CD4-positive, alpha-beta memory T cell (primary cell): ENCODE measurements at regions not wholly inside any gene's neighbourhood (a gene's known extent, or its start where the extent isn't known, plus 50 kb on each side); places are given as distances from the start of the nearest gene placed in this dataset.

Experiments
- CTCF ChIA-PET: fragments of 350-600 bp; sonication (Branson Sonifier 250); formaldehyde crosslinking; loops from one replicate; lab custom pipeline; 2021; ENCODE audit warnings: inconsistent platforms; ENCODE audit not compliant: partially characterized antibody; lab: Charles Lee
- POLR2A ChIA-PET: fragments of 350-600 bp; sonication (Branson Sonifier 250); formaldehyde crosslinking; loops from one replicate; lab custom pipeline; 2021; ENCODE audit not compliant: partially characterized antibody; lab: Charles Lee
- DNase-seq, 5 donors: peaks; one replicate each; pipeline versions ENCODE4 v3.0.0 to v3.0.0-alpha.2; 2020 to 2022; ENCODE audit warnings: mixed read lengths in 1 of 5
- H3K27ac ChIP-seq: one replicate; pipeline ENCODE4 v1.7.0; 2013; ENCODE audit warnings: low read depth, low read length
- H3K27me3 ChIP-seq: 2 replicates; pipeline ENCODE4 v1.7.0; 2013; ENCODE audit warnings: mild to moderate bottlenecking, low read length, moderate library complexity; ENCODE audit not compliant: insufficient read depth
- H3K36me3 ChIP-seq: 2 replicates; pipeline ENCODE4 v1.7.0; 2013; ENCODE audit warnings: mild to moderate bottlenecking, low read length, moderate library complexity; ENCODE audit not compliant: insufficient read depth
- H3K4me1 ChIP-seq: 2 replicates; pipeline ENCODE4 v1.7.0; 2013; ENCODE audit warnings: mild to moderate bottlenecking, low read length, moderate library complexity; ENCODE audit not compliant: insufficient read depth
- H3K4me3 ChIP-seq, 2 donors: one replicate each; pipeline ENCODE4 v1.7.0; 2013; ENCODE audit warnings: low read length in 2 of 2, mild to moderate bottlenecking in 1 of 2
- H3K9me3 ChIP-seq, 2 donors: one replicate each; pipeline ENCODE4 v1.7.0; 2013; ENCODE audit warnings: low read length in 2 of 2, control low read depth in 1 of 2; ENCODE audit not compliant: control insufficient read depth in 1 of 2
- H3K27ac Mint-ChIP-seq, 7 donors: one replicate each; pipeline ENCODE4 v1.8.0; 2020 to 2021; ENCODE audit warnings: mixed read lengths in 7 of 7, mild to moderate bottlenecking in 6 of 7, inconsistent platforms in 3 of 7, moderate library complexity in 3 of 7
- H3K27me3 Mint-ChIP-seq, 2 donors: one replicate each; pipeline ENCODE4 v1.8.0; 2020 to 2021; ENCODE audit warnings: mixed read lengths in 2 of 2
- H3K36me3 Mint-ChIP-seq, 2 donors: one replicate each; pipeline ENCODE4 v1.8.0; 2020 to 2021; ENCODE audit warnings: mixed read lengths in 2 of 2, inconsistent platforms in 1 of 2, mild to moderate bottlenecking in 1 of 2
- H3K4me1 Mint-ChIP-seq, 4 donors: one replicate each; pipeline ENCODE4 v1.8.0; 2020 to 2021; ENCODE audit warnings: mixed read lengths in 4 of 4, mild to moderate bottlenecking in 1 of 4
- H3K4me3 Mint-ChIP-seq, 8 donors: one replicate each; pipeline ENCODE4 v1.8.0; 2020 to 2021; ENCODE audit warnings: mixed read lengths in 8 of 8, mild to moderate bottlenecking in 7 of 8, moderate library complexity in 6 of 8, inconsistent platforms in 3 of 8
- H3K9me3 Mint-ChIP-seq, 8 donors: one replicate each; pipeline ENCODE4 v1.8.0; 2020 to 2021; ENCODE audit warnings: mixed read lengths in 8 of 8, mild to moderate bottlenecking in 5 of 8, inconsistent platforms in 3 of 8, moderate library complexity in 1 of 8
- intact Hi-C: fragments of 100-400 bp; cut with micrococcal nuclease; formaldehyde crosslinking; loops from one replicate; pipeline ENCODE4 v1.15.1; 2023

DNA sequence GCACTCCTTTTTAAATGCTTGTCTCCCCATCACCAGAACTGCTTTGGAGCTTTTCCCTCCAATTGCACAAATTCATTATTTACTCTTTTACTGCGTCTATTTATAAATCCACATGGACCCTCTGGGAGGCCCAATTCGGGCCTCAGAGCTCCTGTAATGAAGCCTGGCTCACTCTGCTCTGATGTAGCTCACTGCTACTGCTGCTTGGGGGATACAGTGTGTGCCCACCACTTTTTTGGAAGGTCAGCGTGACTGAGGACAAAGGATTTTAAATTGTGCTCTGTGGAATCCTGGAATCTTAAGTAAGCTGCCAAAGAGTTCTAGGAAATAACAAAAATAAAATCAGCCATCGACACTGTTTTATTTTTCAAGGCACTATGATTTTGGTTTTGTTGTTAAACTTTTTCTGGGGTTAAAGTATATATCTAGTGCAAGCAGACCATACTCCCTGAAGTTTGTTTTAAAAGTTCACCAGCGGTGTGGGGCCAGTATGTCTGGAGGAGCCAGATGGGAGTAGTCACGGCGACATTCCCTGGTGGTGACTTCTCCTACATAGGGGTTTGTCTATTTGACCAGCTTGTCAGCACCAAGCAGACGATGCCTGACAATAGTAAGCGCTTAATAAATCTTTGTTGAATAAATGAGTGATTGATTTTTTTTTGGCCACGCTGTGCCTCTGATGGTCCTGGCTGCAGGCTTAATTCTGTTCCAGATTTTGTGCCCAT, 142.8 kb downstream of the TMEM38B start:
- Histone ChIP-seq H3K9me3 (no peaks in the 10 kb centered on the region), H3K4me3 (no peak overlapping the region), H3K27ac (no peak overlapping the region), H3K27me3 (no peaks in the 10 kb centered on the region), H3K4me1 (no peaks in the 10 kb centered on the region), H3K36me3 (no peaks in the 10 kb centered on the region)
- Mint-ChIP-seq H3K36me3 (peaks cover 0 to 4% of the 10 kb centered on the region in 2 donors), H3K4me3 (no peak overlapping the region), H3K27me3 (peaks cover 0 to 3% of the 10 kb centered on the region in 2 donors), H3K27ac (peak overlapping the region in 1 of 7 donors; percentile 47), H3K4me1 (no peaks in the 10 kb centered on the region), H3K9me3 (peaks cover 0 to 7% (median 0%) of the 10 kb centered on the region in 8 donors)
- DNase-seq: no peak
- CTCF ChIA-PET: interaction anchor here (1.1 kb wide), 1 partner anchor 8 kb away, joined by 3 read pairs; no protein-coding TSS in a partner anchor
- intact Hi-C loops: no loop called here
- POLR2A ChIA-PET: no interaction called here

DNA sequence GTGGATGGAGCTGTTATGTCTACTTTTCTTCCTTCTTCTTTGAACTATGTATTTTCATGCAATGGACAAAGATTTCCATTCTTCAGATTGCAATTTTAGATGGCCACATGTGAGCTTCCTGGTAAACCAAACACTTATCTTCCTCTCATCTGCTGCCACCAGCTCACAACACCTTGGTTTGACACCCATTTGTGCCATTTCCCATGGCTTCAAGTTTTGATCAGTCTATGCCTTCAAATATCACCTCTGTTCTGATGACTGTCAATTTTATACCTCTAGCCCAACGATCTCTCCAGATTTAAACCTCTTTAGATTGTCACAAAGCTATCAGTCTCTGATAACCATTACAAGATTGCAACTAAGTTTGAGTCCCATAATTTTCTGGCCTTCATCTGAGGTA, 147.2 kb downstream of the TMEM38B start:
- Mint-ChIP-seq H3K27me3 (peaks cover 0 to 3% of the 10 kb centered on the region in 2 donors), H3K9me3 (peaks cover 0 to 7% (median 0%) of the 10 kb centered on the region in 8 donors), H3K36me3 (peaks cover 0 to 4% of the 10 kb centered on the region in 2 donors), H3K4me1 (no peaks in the 10 kb centered on the region), H3K27ac (no peak overlapping the region), H3K4me3 (no peak overlapping the region)
- no peaks in the 10 kb centered on the region for H3K27me3 ChIP-seq
- DNase-seq: no peak
- no peak overlapping the region for H3K27ac ChIP-seq
- ChIA-PET POLR2A (no interaction called here), CTCF (interaction anchor here (1.0 to 5.3 kb wide), 6 partner anchors 9 to 44 kb away, joined by 3 to 36 read pairs (median 6); no protein-coding TSS in a partner anchor)
- intact Hi-C loops: no loop called here
- no peaks in the 10 kb centered on the region for H3K9me3 ChIP-seq
- H3K4me3 ChIP-seq: no peak overlapping the region
- no peaks in the 10 kb centered on the region for H3K36me3 ChIP-seq
- no peaks in the 10 kb centered on the region for H3K4me1 ChIP-seq

DNA sequence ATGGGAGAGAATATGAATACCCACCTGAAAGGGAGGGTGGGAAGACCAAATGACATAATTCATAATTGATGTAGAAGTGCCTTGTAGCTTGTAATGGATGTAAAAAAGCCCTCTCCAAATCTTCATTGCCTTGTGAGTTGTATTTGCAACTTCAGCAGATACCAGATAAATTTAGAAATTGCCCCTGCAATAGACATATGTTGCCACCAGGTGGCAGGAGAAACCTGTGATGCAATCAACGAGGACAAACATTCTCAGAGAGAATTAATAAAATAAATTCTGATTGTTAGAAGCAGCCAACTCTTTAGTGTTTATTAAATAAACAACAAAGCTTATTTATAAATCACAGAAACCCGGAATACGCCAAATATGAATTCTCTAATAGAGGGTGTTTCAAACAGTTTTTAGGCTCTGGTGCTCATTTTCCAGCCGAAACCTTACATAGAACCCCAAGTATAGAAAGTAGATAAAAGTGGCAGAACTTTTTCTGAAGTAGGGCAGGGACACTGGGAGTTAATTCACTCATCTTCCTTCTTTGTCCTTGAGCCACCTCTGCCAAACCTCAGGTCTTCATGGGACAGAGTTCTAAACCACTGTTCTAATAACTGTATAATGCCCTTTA, 147.8 kb downstream of the TMEM38B start:
- CTCF ChIA-PET: interaction anchor here (1.0 to 5.3 kb wide), 6 partner anchors 8 to 43 kb away, joined by 3 to 36 read pairs (median 6); no protein-coding TSS in a partner anchor
- Histone ChIP-seq H3K27me3 (no peaks in the 10 kb centered on the region), H3K36me3 (no peaks in the 10 kb centered on the region), H3K4me3 (no peak overlapping the region), H3K27ac (no peak overlapping the region), H3K4me1 (no peaks in the 10 kb centered on the region), H3K9me3 (no peaks in the 10 kb centered on the region)
- Mint-ChIP-seq H3K4me1 (no peaks in the 10 kb centered on the region), H3K27ac (no peak overlapping the region), H3K9me3 (peaks cover 0 to 7% (median 0%) of the 10 kb centered on the region in 8 donors), H3K36me3 (peaks cover 0 to 4% of the 10 kb centered on the region in 2 donors), H3K27me3 (peaks cover 0 to 3% of the 10 kb centered on the region in 2 donors), H3K4me3 (no peak overlapping the region)
- peak in 2 of 5 donors; percentile 4 to 11 for DNase-seq
- POLR2A ChIA-PET: no interaction called here
- intact Hi-C loops: loop anchor here (1.0 kb wide), 1 partner anchor 39 kb away; no protein-coding TSS in a partner anchor

DNA sequence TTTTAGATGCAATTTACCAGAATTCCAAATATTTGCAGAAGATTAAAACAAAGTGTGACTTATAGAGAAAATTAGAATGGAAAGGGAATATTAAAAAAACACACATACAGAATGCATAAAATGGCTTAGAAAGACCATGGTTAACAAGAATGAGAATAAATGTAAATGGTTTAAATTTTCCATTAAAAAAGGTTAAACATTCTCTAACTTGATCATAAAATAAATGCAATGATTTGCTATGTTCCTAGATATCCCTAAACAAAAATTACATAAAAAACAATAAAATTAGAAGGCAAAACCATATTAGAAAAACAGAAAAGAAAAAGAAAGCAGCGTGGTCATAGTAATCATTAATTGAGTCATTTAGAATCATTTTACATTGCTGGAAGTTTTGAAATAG, 152.5 kb downstream of the TMEM38B start:
- Mint-ChIP-seq H3K4me3 (no peak overlapping the region), H3K9me3 (peaks cover 0 to 3% (median 0%) of the 10 kb centered on the region in 8 donors), H3K27me3 (no peaks in the 10 kb centered on the region), H3K27ac (no peak overlapping the region), H3K4me1 (no peaks in the 10 kb centered on the region), H3K36me3 (no peaks in the 10 kb centered on the region)
- POLR2A ChIA-PET: no interaction called here
- no peak overlapping the region for H3K27ac ChIP-seq
- no peak overlapping the region for H3K4me3 ChIP-seq
- no peaks in the 10 kb centered on the region for H3K27me3 ChIP-seq
- intact Hi-C loops: no loop called here
- no peaks in the 10 kb centered on the region for H3K36me3 ChIP-seq
- no peak for DNase-seq
- no peaks in the 10 kb centered on the region for H3K9me3 ChIP-seq
- CTCF ChIA-PET: no interaction called here
- no peaks in the 10 kb centered on the region for H3K4me1 ChIP-seq

GRCh38 chr9:105850852-105851500, 156.6 kb downstream of the TMEM38B start:
- Mint-ChIP-seq H3K4me3 (no peak overlapping the region), H3K9me3 (peaks cover 0 to 3% (median 0%) of the 10 kb centered on the region in 8 donors), H3K27me3 (no peaks in the 10 kb centered on the region), H3K27ac (no peak overlapping the region), H3K36me3 (no peaks in the 10 kb centered on the region), H3K4me1 (no peaks in the 10 kb centered on the region)
- Histone ChIP-seq H3K4me3 (no peak overlapping the region), H3K4me1 (no peaks in the 10 kb centered on the region), H3K9me3 (no peaks in the 10 kb centered on the region), H3K27me3 (no peaks in the 10 kb centered on the region), H3K36me3 (no peaks in the 10 kb centered on the region), H3K27ac (no peak overlapping the region)
- CTCF ChIA-PET: interaction anchor here (2.3 to 2.6 kb wide), 2 partner anchors 9 to 30 kb away, joined by 7 to 11 read pairs; no protein-coding TSS in a partner anchor
- POLR2A ChIA-PET: no interaction called here
- no peak for DNase-seq
- intact Hi-C loops: no loop called here

DNA sequence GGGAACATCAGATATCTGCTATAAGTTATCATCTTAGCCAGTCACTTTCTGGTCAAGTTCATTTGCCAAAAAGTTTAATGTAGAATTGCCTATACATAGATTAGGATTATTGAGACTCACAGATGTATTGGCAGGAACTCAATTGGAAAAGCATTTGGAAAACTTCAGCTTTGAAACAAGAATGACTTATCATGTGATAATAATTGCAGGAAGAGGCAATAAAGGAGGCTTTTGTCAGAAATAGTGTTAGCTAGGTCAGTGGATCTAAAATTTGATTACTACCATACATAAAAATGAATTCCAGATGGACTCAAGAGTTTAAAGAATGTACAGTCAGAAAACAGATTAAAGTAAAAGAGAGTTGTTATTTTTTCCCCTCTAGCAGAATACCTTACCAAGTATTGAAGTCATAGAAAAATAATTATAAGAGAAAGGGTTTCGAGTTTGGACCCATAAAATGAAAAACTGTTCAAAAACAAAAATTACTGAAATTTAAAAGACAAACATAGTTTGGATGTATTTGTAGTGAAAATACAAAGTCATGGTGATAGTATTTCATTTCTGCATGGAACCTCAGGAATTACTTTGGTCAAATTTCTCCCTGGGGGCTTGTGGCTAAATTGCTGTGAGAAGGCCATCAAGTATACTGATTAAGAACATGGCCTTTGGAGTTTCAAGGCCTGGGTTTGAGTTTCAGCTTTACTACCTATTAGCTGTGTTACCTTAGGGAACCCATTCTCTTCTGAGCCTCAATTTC, 159.9 kb downstream of the TMEM38B start:
- peaks cover 15% of the 10 kb centered on the region for H3K4me1 ChIP-seq
- no peak overlapping the region for H3K4me3 Mint-ChIP-seq
- no peak overlapping the region for H3K27ac ChIP-seq
- peaks cover 0 to 5% (median 1%) of the 10 kb centered on the region in 8 donors for H3K9me3 Mint-ChIP-seq
- H3K4me3 ChIP-seq: no peak overlapping the region
- H3K27ac Mint-ChIP-seq: no peak overlapping the region
- H3K36me3 Mint-ChIP-seq: no peaks in the 10 kb centered on the region
- CTCF ChIA-PET: interaction anchor here (1.8 kb wide), 1 partner anchor 12 kb away, joined by 7 read pairs; no protein-coding TSS in a partner anchor
- H3K27me3 Mint-ChIP-seq: no peaks in the 10 kb centered on the region
- no peaks in the 10 kb centered on the region for H3K9me3 ChIP-seq
- POLR2A ChIA-PET: no interaction called here
- no peaks in the 10 kb centered on the region for H3K36me3 ChIP-seq
- H3K27me3 ChIP-seq: no peaks in the 10 kb centered on the region
- no peak for DNase-seq
- peaks cover 11 to 15% (median 13%) of the 10 kb centered on the region in 4 donors for H3K4me1 Mint-ChIP-seq
- intact Hi-C loops: no loop called here
